ENCODE measurements at regions not wholly inside any gene's neighbourhood (a gene's known extent, or its start where the extent isn't known, plus 50 kb on each side); places are given as distances from the start of the nearest gene placed in this dataset.

GRCh38 chr11:36890121-36890679 is 292.2 kb upstream of the RAG2 start:
- Mint-ChIP-seq H3K4me1 (ENCODE audit: low read depth, unreplicated experiment) (no peaks in the 10 kb centered on the region), H3K27ac (ENCODE audit: unreplicated experiment) (no peak overlapping the region), H3K36me3 (ENCODE audit: insufficient read depth, unreplicated experiment) (no peaks in the 10 kb centered on the region), H3K4me3 (ENCODE audit: low read depth, unreplicated experiment) (no peak overlapping the region), H3K9me3 (ENCODE audit: low read depth, unreplicated experiment) (no peaks in the 10 kb centered on the region), H3K27me3 (ENCODE audit: unreplicated experiment) (no peaks in the 10 kb centered on the region)
- DNase-seq = no peak
- no TSS peak for BruUV-seq (replicated peaks)
- CTCF ChIA-PET = no interaction called here
- intact Hi-C loops (cut with micrococcal nuclease; ENCODE audit: unreplicated experiment) = no loop called here
- no peak for TF ChIP-seq CTCF (IDR thresholded peaks at IDR 0.05; ENCODE audit: unreplicated experiment)

DNA sequence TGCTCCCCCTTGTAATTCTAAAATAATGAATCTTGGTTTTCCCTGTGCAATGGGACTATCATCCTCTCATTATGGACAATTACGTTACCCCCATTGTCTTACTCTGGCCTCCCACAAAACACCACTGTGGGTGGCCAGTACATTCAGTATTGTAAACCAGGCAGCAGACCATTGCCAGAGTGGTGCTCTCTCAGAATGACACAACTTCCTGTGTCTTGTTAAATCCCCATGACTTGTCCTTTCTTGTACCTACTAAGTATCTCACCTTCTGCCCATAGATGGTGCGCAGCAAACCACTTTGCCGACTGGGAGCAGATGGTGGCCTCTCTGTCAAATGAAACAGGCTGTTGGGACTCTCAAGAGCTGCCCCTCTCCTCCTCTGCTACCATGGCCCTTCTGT is 287.1 kb upstream of the RAG2 start:
- CTCF ChIA-PET = no interaction called here
- no TSS peak for BruUV-seq (replicated peaks)
- Mint-ChIP-seq H3K27me3 (ENCODE audit: unreplicated experiment) (peaks cover 27% of the 10 kb centered on the region), H3K27ac (ENCODE audit: unreplicated experiment) (no peak overlapping the region), H3K4me3 (ENCODE audit: low read depth, unreplicated experiment) (no peak overlapping the region), H3K4me1 (ENCODE audit: low read depth, unreplicated experiment) (no peaks in the 10 kb centered on the region), H3K9me3 (ENCODE audit: low read depth, unreplicated experiment) (no peaks in the 10 kb centered on the region), H3K36me3 (ENCODE audit: insufficient read depth, unreplicated experiment) (no peaks in the 10 kb centered on the region)
- intact Hi-C loops (cut with micrococcal nuclease; ENCODE audit: unreplicated experiment) = no loop called here
- no peak for DNase-seq
- TF ChIP-seq CTCF (IDR thresholded peaks at IDR 0.05; ENCODE audit: unreplicated experiment) = no peak

GRCh38 chr11:36878737-36879136 is 280.7 kb upstream of the RAG2 start:
- no peaks in the 10 kb centered on the region for H3K36me3 Mint-ChIP-seq (ENCODE audit: insufficient read depth, unreplicated experiment)
- CTCF ChIA-PET = no interaction called here
- no peaks in the 10 kb centered on the region for H3K4me1 Mint-ChIP-seq (ENCODE audit: low read depth, unreplicated experiment)
- no TSS peak for BruUV-seq (replicated peaks)
- H3K27ac Mint-ChIP-seq (ENCODE audit: unreplicated experiment) = no peak overlapping the region
- peaks cover 29% of the 10 kb centered on the region for H3K27me3 Mint-ChIP-seq (ENCODE audit: unreplicated experiment)
- intact Hi-C loops (cut with micrococcal nuclease; ENCODE audit: unreplicated experiment) = no loop called here
- no peak overlapping the region for H3K4me3 Mint-ChIP-seq (ENCODE audit: low read depth, unreplicated experiment)
- H3K9me3 Mint-ChIP-seq (ENCODE audit: low read depth, unreplicated experiment) = no peaks in the 10 kb centered on the region
- TF ChIP-seq CTCF (IDR thresholded peaks at IDR 0.05; ENCODE audit: unreplicated experiment) = no peak
- DNase-seq = no peak

DNA sequence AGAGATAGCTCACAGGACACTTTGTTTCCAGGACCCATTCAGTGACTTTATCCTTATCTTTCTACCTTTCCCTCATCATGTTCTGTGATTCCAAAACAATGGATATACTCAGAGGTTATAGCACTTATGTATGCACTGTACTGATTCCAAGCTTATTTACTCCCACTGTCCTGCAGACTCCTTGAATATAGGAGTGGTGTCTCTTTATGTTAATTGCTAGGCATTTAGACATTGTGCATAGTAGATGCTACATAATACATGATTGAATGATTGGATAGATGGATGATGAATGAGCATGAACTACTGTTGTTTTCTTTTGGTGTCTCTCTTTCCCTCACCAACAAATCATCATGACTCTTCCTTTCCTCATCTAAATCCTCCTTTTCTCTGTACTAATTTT is 279.1 kb upstream of the RAG2 start:
- TF ChIP-seq CTCF (IDR thresholded peaks at IDR 0.05; ENCODE audit: unreplicated experiment) = no peak
- BruUV-seq (replicated peaks) = no TSS peak
- no peak overlapping the region for H3K27ac Mint-ChIP-seq (ENCODE audit: unreplicated experiment)
- no peak overlapping the region for H3K4me3 Mint-ChIP-seq (ENCODE audit: low read depth, unreplicated experiment)
- DNase-seq = no peak
- no peaks in the 10 kb centered on the region for H3K4me1 Mint-ChIP-seq (ENCODE audit: low read depth, unreplicated experiment)
- CTCF ChIA-PET = no interaction called here
- no peaks in the 10 kb centered on the region for H3K36me3 Mint-ChIP-seq (ENCODE audit: insufficient read depth, unreplicated experiment)
- intact Hi-C loops (cut with micrococcal nuclease; ENCODE audit: unreplicated experiment) = no loop called here
- H3K27me3 Mint-ChIP-seq (ENCODE audit: unreplicated experiment) = peaks cover 23% of the 10 kb centered on the region
- H3K9me3 Mint-ChIP-seq (ENCODE audit: low read depth, unreplicated experiment) = no peaks in the 10 kb centered on the region

Data from Calu3 (cell line).